Prostate gland (tissue), 2 donors: ENCODE measurements at regions not wholly inside any gene's neighbourhood (a gene's known extent, or its start where the extent isn't known, plus 50 kb on each side); places are given as distances from the start of the nearest gene placed in this dataset.

Experiments used
- DNase-seq: peaks from one replicate; pipeline ENCODE4 v3.0.0-alpha.2; 2019; ENCODE audit warnings: low spot score
- H3K27ac ChIP-seq, 2 donors: fragments of 200-600 bp; sonication (generic); 2 replicates each; pipeline ENCODE4 v1.5.1; 2017 to 2019
- H3K27me3 ChIP-seq: fragments of 200-600 bp; sonication (generic); replicated peaks from 2 replicates; pipeline ENCODE4 v1.5.1; 2019; ENCODE audit not compliant: insufficient read depth
- H3K36me3 ChIP-seq, 2 donors: fragments of 200-600 bp; sonication (generic); 1 replicate in 1 of 2; 2 replicates in 1 of 2; pipeline versions ENCODE4 v1.5.1 to v1.8.1; 2017 to 2019
- H3K4me1 ChIP-seq: fragments of 200-600 bp; sonication (generic); replicated peaks from 2 replicates; pipeline ENCODE4 v1.5.1; 2019
- H3K4me3 ChIP-seq, 2 donors: fragments of 200-600 bp; sonication (generic); 2 replicates each; pipeline ENCODE4 v1.5.1; 2017 to 2019
- H3K9me3 ChIP-seq: fragments of 200-600 bp; sonication (generic); 2 replicates; pipeline ENCODE4 v1.5.1; 2017
- POLR2A ChIP-seq: fragments of 450-650 bp; IDR thresholded peaks from one replicate; pipeline ENCODE4 v1.6.1; 2016; ENCODE audit warnings: antibody characterized with exemption, mild to moderate bottlenecking
- POLR2AphosphoS5 ChIP-seq: sonication (generic); formaldehyde crosslinking; IDR thresholded peaks from one replicate; pipeline ENCODE4 v1.6.1; 2017; ENCODE audit warnings: antibody characterized with exemption
- WGBS: methylation state at CpG from one replicate; pipeline ENCODE4 v1.1.5; 2018; 5-methylcytosine and 5-hydroxymethylcytosine counted together
- intact Hi-C: fragments of 100-400 bp; cut with DNase I; formaldehyde crosslinking; loops from one replicate; pipeline ENCODE4 v1.14.2; 2022
- TF ChIP-seq, protein P1 (sequence below), 4 experiments: fragments of 200-600 bp in 2 of 4; fragments of 450-650 bp in 2 of 4; sonication (generic) in 2 of 4; IDR thresholded peaks; 1 replicate in 3 of 4; 2 replicates in 1 of 4; pipeline ENCODE4 v1.5.1; 2016 to 2019; ENCODE audit warnings: antibody characterized with exemption in 4 of 4, mild to moderate bottlenecking in 2 of 4, moderate library complexity in 2 of 4

DNA sequence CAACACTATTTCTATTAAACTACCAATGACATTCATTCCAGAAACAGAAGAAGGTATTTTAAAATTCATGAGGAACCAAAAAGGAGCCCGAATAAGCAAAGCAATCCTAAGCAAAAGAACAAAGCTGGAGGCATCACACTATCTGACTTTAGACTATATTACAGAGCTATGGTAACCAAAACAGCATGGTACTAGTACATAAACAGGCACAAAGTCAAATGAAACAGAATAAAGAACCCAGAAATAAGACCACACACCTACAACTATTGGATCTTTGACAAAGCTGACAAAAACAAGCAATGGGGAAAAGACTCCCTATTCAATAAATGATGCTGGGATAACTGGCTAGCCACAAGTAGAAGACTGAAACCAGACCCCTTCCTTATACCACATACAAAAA lies 122.3 kb downstream of the ITIH6 start:
- no peaks in the 10 kb centered on the region for H3K9me3 ChIP-seq
- no peaks in the 10 kb centered on the region for H3K4me1 ChIP-seq
- intact Hi-C loops = no loop called here
- H3K27ac ChIP-seq = no peak overlapping the region
- H3K36me3 ChIP-seq = no peaks in the 10 kb centered on the region
- TF ChIP-seq POLR2AphosphoS5 (no peak), POLR2A (no peak)
- TF ChIP-seq, protein P1, sequence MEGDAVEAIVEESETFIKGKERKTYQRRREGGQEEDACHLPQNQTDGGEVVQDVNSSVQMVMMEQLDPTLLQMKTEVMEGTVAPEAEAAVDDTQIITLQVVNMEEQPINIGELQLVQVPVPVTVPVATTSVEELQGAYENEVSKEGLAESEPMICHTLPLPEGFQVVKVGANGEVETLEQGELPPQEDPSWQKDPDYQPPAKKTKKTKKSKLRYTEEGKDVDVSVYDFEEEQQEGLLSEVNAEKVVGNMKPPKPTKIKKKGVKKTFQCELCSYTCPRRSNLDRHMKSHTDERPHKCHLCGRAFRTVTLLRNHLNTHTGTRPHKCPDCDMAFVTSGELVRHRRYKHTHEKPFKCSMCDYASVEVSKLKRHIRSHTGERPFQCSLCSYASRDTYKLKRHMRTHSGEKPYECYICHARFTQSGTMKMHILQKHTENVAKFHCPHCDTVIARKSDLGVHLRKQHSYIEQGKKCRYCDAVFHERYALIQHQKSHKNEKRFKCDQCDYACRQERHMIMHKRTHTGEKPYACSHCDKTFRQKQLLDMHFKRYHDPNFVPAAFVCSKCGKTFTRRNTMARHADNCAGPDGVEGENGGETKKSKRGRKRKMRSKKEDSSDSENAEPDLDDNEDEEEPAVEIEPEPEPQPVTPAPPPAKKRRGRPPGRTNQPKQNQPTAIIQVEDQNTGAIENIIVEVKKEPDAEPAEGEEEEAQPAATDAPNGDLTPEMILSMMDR (IDR thresholded peaks at IDR 0.05) = no peak
- no peak overlapping the region for H3K4me3 ChIP-seq
- 59% methylated on average over 1 of the region's 1 CpG for WGBS
- no peaks in the 10 kb centered on the region for H3K27me3 ChIP-seq
- no peak for DNase-seq

- intact Hi-C loops = no loop called here
- Histone ChIP-seq H3K27me3 (no peaks in the 10 kb centered on the region), H3K4me3 (no peak overlapping the region), H3K4me1 (no peaks in the 10 kb centered on the region), H3K9me3 (no peaks in the 10 kb centered on the region), H3K36me3 (no peaks in the 10 kb centered on the region), H3K27ac (no peak overlapping the region)
- DNase-seq = no peak
- WGBS = 52% methylated on average over 2 of the region's 2 CpGs
- TF ChIP-seq POLR2A (no peak), POLR2AphosphoS5 (no peak)
- TF ChIP-seq, protein P1 (IDR thresholded peaks at IDR 0.05) = no peak
These were observed 102.8 kb downstream of the ITIH6 start for GRCh38 chrX:54695231-54695630.

- no peaks in the 10 kb centered on the region for H3K9me3 ChIP-seq
- TF ChIP-seq, protein P1 (IDR thresholded peaks at IDR 0.05) = no peak
- TF ChIP-seq POLR2A (no peak), POLR2AphosphoS5 (no peak)
- H3K36me3 ChIP-seq = no peaks in the 10 kb centered on the region
- 21% methylated on average over 5 of the region's 6 CpGs for WGBS
- DNase-seq = no peak
- H3K4me3 ChIP-seq = no peak overlapping the region
- no peaks in the 10 kb centered on the region for H3K27me3 ChIP-seq
- H3K27ac ChIP-seq = no peak overlapping the region
- H3K4me1 ChIP-seq = no peaks in the 10 kb centered on the region
- intact Hi-C loops = no loop called here
These were observed 102.1 kb downstream of the ITIH6 start for GRCh38 chrX:54695816-54696487.
